ENCODE measurements at regions not wholly inside any gene's neighbourhood (a gene's known extent, or its start where the extent isn't known, plus 50 kb on each side); places are given as distances from the start of the nearest gene placed in this dataset.
A peak's percentile ranks its signal among the peaks of the same experiment; 100 is the strongest.

- 0 out of 2 replicates have a peak, but pooled peaks have one; percentile 44 for TF ChIP-seq GTF2E2 (tag; IDR thresholded peaks at IDR 0.05)
- TF ChIP-seq CEBPG (CRISPR knock-in tag; IDR thresholded peaks at IDR 0.05): no peak
- TF ChIP-seq CEBPG (tag; conservative IDR thresholded peaks at IDR 0.05 in 1 of 2, IDR thresholded peaks at IDR 0.05 in 1 of 2): no peak
- 0 out of 2 replicates have a peak, but pooled peaks have one; percentile 31 for TF ChIP-seq RBFOX2 (IDR thresholded peaks at IDR 0.05; ENCODE audit: low read depth, low read length)
- no peak for TF ChIP-seq FOXK1 (CRISPR knock-in tag; IDR thresholded peaks at IDR 0.05; ENCODE audit: borderline replicate concordance)
- no peak for TF ChIP-seq EP400 (IDR thresholded peaks at IDR 0.05)
- TF ChIP-seq ZNF707 (CRISPR knock-in tag; conservative IDR thresholded peaks at IDR 0.05): no peak
- TF ChIP-seq RBM25 (IDR thresholded peaks at IDR 0.05; ENCODE audit: low read depth, low read length, severe bottlenecking): no peak
- no peak for TF ChIP-seq ZC3H4 (CRISPR knock-in tag; IDR thresholded peaks at IDR 0.05; ENCODE audit: borderline replicate concordance)
- 0 out of 2 replicates have a peak, but pooled peaks have one; percentile 8 for TF ChIP-seq NKRF (IDR thresholded peaks at IDR 0.05; ENCODE audit: borderline replicate concordance)
- TF ChIP-seq RBBP5 (IDR thresholded peaks at IDR 0.05; ENCODE audit: borderline replicate concordance, insufficient read depth, low read length, poor library complexity, severe bottlenecking): no peak
- no peak for TF ChIP-seq MEF2A (IDR thresholded peaks at IDR 0.05; ENCODE audit: control insufficient read depth, low read depth, low read length)
- no peak for TF ChIP-seq SIN3A (IDR thresholded peaks at IDR 0.05; ENCODE audit: borderline replicate concordance in 2 of 2, control insufficient read depth in 1 of 2, low read depth in 2 of 2, low read length in 2 of 2)
- no peak for TF ChIP-seq PURB (CRISPR knock-in tag; IDR thresholded peaks at IDR 0.05; ENCODE audit: low read depth)
- TF ChIP-seq ZFP36 (IDR thresholded peaks at IDR 0.05; ENCODE audit: low read depth, low read length, partially characterized antibody): no peak
- 0 out of 2 replicates have a peak, but pooled peaks have one; percentile 41 for TF ChIP-seq ZNF512 (tag; IDR thresholded peaks at IDR 0.05)
- TF ChIP-seq PREB (CRISPR knock-in tag; IDR thresholded peaks at IDR 0.05): no peak
Observed at GRCh38 chr1:191889623-191890003, 268.6 kb upstream of the RGS18 start (continued).
